ENCODE measurements at regions not wholly inside any gene's neighbourhood (a gene's known extent, or its start where the extent isn't known, plus 50 kb on each side); places are given as distances from the start of the nearest gene placed in this dataset.

DNA sequence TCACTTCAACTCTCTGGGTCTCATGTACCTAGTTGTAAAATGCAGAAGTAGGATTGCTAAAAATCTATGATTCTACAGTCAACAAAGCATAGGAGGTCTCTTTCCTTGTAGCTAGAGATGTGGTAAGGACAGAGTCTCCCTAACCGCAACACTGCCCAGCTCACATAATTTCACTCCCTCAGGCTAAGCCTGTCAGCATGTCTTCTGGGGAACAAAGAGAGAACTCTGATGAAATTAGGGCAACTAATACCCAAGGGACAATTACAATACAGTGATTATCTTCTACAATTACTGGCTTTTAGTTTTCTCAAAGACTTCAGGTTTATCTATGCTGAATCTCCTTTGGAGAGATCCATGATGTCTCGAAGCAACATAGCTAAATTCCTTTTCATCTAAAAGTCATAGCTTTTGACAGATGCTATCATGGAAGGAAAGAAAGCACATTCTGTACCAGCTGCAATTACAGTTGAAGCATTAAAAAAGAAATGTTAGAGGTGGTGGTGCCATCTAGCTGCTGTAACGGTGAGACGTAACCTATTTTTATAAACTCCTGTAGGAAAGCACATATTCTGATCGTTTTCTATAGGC lies 141.1 kb upstream of the TARS1 start:
- H3K27ac ChIP-seq (ENCODE audit: poor library complexity, severe bottlenecking), result peak overlapping the region; percentile 21
- H3K27me3 ChIP-seq (ENCODE audit: insufficient read depth, poor library complexity, severe bottlenecking), result no peaks in the 10 kb centered on the region
- peaks cover 20% of the 10 kb centered on the region for H3K4me1 ChIP-seq (ENCODE audit: insufficient read depth, poor library complexity, severe bottlenecking)
- no peak overlapping the region for H3K4me3 ChIP-seq (ENCODE audit: severe bottlenecking)
- DNase-seq (ENCODE audit: low spot score) (no peak), ATAC-seq (ENCODE audit: low read depth) (peak; percentile 92)
- no peaks in the 10 kb centered on the region for H3K9me3 ChIP-seq (ENCODE audit: severe bottlenecking)
- no peaks in the 10 kb centered on the region; the same call in 1 of the 2 replicates for H3K36me3 ChIP-seq (ENCODE audit: low read depth)
- TF ChIP-seq, protein P1, sequence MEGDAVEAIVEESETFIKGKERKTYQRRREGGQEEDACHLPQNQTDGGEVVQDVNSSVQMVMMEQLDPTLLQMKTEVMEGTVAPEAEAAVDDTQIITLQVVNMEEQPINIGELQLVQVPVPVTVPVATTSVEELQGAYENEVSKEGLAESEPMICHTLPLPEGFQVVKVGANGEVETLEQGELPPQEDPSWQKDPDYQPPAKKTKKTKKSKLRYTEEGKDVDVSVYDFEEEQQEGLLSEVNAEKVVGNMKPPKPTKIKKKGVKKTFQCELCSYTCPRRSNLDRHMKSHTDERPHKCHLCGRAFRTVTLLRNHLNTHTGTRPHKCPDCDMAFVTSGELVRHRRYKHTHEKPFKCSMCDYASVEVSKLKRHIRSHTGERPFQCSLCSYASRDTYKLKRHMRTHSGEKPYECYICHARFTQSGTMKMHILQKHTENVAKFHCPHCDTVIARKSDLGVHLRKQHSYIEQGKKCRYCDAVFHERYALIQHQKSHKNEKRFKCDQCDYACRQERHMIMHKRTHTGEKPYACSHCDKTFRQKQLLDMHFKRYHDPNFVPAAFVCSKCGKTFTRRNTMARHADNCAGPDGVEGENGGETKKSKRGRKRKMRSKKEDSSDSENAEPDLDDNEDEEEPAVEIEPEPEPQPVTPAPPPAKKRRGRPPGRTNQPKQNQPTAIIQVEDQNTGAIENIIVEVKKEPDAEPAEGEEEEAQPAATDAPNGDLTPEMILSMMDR (IDR thresholded peaks at IDR 0.05; ENCODE audit: poor library complexity, severe bottlenecking), result peak; percentile 87

DNA sequence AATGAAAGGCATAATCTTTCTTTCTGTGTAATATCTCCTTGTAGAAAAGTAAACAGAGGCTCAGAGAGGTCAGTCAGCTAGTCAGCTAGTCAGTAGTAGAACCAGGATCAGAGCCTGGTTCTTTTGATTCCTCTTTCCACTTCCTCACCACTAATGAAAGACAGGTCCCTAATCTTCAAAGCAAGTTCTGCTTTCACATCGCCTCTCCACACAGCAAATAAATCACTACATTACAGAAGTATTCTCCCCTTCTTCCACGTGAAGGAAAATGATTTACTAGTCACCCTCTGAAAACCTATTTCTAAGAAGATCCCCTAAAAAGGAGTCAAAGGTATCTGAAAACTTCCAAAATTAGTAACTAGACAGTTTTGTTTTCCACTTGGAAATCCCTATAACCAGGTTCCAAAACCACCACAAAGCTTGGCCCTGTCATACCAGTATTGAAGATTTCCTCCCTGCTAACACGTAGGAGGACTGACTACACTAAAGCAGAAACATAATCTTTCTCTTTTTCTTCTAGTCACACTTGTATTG lies 140.5 kb upstream of the TARS1 start:
- Histone ChIP-seq H3K27me3 (ENCODE audit: insufficient read depth, poor library complexity, severe bottlenecking) (no peaks in the 10 kb centered on the region), H3K9me3 (ENCODE audit: severe bottlenecking) (no peaks in the 10 kb centered on the region), H3K4me1 (ENCODE audit: insufficient read depth, poor library complexity, severe bottlenecking) (peaks cover 20% of the 10 kb centered on the region), H3K4me3 (ENCODE audit: severe bottlenecking) (no peak overlapping the region), H3K27ac (ENCODE audit: poor library complexity, severe bottlenecking) (peak overlapping the region; percentile 21), H3K36me3 (ENCODE audit: low read depth) (no peaks in the 10 kb centered on the region; the same call in 1 of the 2 replicates)
- ATAC-seq (ENCODE audit: low read depth) (peak; percentile 12; the same call in 1 of the 3 replicates), DNase-seq (ENCODE audit: low spot score) (no peak)
- TF ChIP-seq, protein P1 (IDR thresholded peaks at IDR 0.05; ENCODE audit: poor library complexity, severe bottlenecking), result peak; percentile 60

DNA sequence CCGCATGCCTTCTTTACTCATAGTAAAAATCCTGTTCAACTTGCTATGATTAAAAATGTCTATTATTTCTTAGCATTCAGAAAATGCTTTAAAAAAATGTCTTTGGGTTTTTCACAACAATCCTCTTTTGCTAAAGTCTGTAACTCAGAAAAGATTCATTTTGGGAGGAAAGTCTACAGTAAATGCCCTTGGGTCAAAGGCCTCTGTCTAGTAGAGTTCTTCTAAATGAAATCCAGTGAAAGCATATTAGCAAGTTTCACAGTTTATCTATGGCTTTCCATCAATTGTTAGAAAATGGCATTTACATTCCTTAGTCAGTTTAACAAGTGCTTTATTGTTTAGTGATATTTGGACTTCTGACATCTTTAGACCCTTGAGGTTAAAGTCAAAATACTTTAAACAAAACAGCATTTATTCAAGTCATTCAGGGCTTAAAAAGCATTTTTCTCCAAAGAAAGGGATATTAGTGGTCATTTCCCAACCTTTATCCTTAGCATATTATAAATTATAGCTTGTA lies 137.1 kb upstream of the TARS1 start:
- no peak overlapping the region for H3K4me3 ChIP-seq (ENCODE audit: severe bottlenecking)
- H3K27me3 ChIP-seq (ENCODE audit: insufficient read depth, poor library complexity, severe bottlenecking), result no peaks in the 10 kb centered on the region
- no peaks in the 10 kb centered on the region for H3K36me3 ChIP-seq (ENCODE audit: low read depth)
- TF ChIP-seq, protein P1 (IDR thresholded peaks at IDR 0.05; ENCODE audit: poor library complexity, severe bottlenecking), result no peak
- H3K4me1 ChIP-seq (ENCODE audit: insufficient read depth, poor library complexity, severe bottlenecking), result peaks cover 18% of the 10 kb centered on the region
- DNase-seq (ENCODE audit: low spot score), result no peak
- no peak overlapping the region for H3K27ac ChIP-seq (ENCODE audit: poor library complexity, severe bottlenecking)
- ATAC-seq (ENCODE audit: low read depth), result no peak
- no peaks in the 10 kb centered on the region for H3K9me3 ChIP-seq (ENCODE audit: severe bottlenecking)

DNA sequence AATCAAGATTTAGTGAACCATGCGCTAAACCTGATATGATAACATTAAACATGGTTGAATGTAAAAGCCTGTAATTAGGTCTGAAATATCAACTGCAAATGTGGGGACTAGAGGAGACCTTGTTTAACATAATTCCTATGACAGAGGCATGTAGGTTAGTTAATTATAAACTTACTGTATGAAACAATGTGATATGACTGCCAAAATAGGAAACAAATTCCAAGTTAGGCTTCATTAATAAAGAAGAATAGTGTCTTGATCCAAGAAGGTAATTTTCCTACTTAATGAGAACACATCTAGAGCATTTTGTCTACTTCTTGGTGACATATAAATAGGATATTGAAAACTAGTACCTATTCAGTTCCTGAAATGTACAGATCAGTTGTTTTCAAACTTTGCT lies 136.2 kb upstream of the TARS1 start:
- DNase-seq (ENCODE audit: low spot score) (no peak), ATAC-seq (ENCODE audit: low read depth) (no peak)
- Histone ChIP-seq H3K27ac (ENCODE audit: poor library complexity, severe bottlenecking) (no peak overlapping the region), H3K36me3 (ENCODE audit: low read depth) (no peaks in the 10 kb centered on the region), H3K27me3 (ENCODE audit: insufficient read depth, poor library complexity, severe bottlenecking) (no peaks in the 10 kb centered on the region), H3K4me3 (ENCODE audit: severe bottlenecking) (no peak overlapping the region), H3K4me1 (ENCODE audit: insufficient read depth, poor library complexity, severe bottlenecking) (peaks cover 8% of the 10 kb centered on the region), H3K9me3 (ENCODE audit: severe bottlenecking) (no peaks in the 10 kb centered on the region)
- TF ChIP-seq, protein P1 (IDR thresholded peaks at IDR 0.05; ENCODE audit: poor library complexity, severe bottlenecking), result no peak

DNA sequence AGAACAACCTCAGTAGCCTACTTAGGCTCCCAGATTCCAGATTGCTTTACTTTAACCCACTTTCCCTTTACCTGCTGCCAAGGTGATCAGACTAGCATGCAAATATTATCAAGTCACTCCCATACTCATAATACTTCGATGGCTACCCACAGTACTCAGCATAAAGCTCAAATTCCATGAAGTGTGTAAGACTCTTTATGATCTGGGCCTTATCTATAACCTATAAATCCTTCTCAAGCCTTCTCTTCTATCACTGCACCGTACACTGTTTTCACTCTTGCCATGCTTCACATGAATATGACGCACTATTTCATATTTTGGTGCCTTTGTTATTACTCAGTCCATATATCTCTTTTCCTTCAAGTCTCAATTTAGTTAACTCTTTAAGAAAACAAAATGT lies 135.2 kb upstream of the TARS1 start:
- Histone ChIP-seq H3K36me3 (ENCODE audit: low read depth) (no peaks in the 10 kb centered on the region), H3K9me3 (ENCODE audit: severe bottlenecking) (no peaks in the 10 kb centered on the region), H3K27me3 (ENCODE audit: insufficient read depth, poor library complexity, severe bottlenecking) (no peaks in the 10 kb centered on the region), H3K4me1 (ENCODE audit: insufficient read depth, poor library complexity, severe bottlenecking) (peaks cover 8% of the 10 kb centered on the region), H3K4me3 (ENCODE audit: severe bottlenecking) (no peak overlapping the region), H3K27ac (ENCODE audit: poor library complexity, severe bottlenecking) (no peak overlapping the region)
- no peak for ATAC-seq (ENCODE audit: low read depth)
- DNase-seq (ENCODE audit: low spot score), result no peak
- TF ChIP-seq, protein P1 (IDR thresholded peaks at IDR 0.05; ENCODE audit: poor library complexity, severe bottlenecking), result no peak
